ENCODE measurements at regions not wholly inside any gene's neighbourhood (a gene's known extent, or its start where the extent isn't known, plus 50 kb on each side); places are given as distances from the start of the nearest gene placed in this dataset.

- TF ChIP-seq CTCF (IDR thresholded peaks at IDR 0.05) (no peak), POLR2A (IDR thresholded peaks at IDR 0.05) (no peak)
Observed at GRCh38 chr3:6622712-6623111, 238.2 kb upstream of the GRM7 start.

All from Peyer's patch (tissue), 4 donors.